Osteoblast (primary cell): ENCODE measurements at regions not wholly inside any gene's neighbourhood (a gene's known extent, or its start where the extent isn't known, plus 50 kb on each side); places are given as distances from the start of the nearest gene placed in this dataset.

Experiments
- DNase-seq: peaks from one replicate; pipeline ENCODE4 v3.0.0; 2011; ENCODE audit warnings: low spot score, mixed read lengths; ENCODE audit not compliant: insufficient read length; ENCODE audit errors: missing footprints
- H2AFZ ChIP-seq: 2 replicates; pipeline ENCODE4 v1.6.0; 2011; ENCODE audit warnings: mild to moderate bottlenecking, low read length
- H3K27ac ChIP-seq: 2 replicates; pipeline ENCODE4 v1.5.1; 2011; ENCODE audit warnings: mild to moderate bottlenecking, low read depth, low read length, moderate library complexity
- H3K27me3 ChIP-seq: 2 replicates; pipeline ENCODE4 v1.6.0; 2012; ENCODE audit warnings: mild to moderate bottlenecking, control low read depth, inconsistent platforms, low read length, moderate library complexity; ENCODE audit not compliant: insufficient read depth
- H3K36me3 ChIP-seq: 2 replicates; pipeline ENCODE4 v1.5.1; 2011; ENCODE audit warnings: mild to moderate bottlenecking, low read length, control low read depth, moderate library complexity; ENCODE audit not compliant: insufficient read depth
- H3K4me1 ChIP-seq: 2 replicates; pipeline ENCODE4 v1.5.1; 2011; ENCODE audit warnings: mild to moderate bottlenecking, low read length, control low read depth, moderate library complexity; ENCODE audit not compliant: insufficient read depth
- H3K4me2 ChIP-seq: 2 replicates; pipeline ENCODE4 v1.6.0; 2011; ENCODE audit warnings: mild to moderate bottlenecking, low read length; ENCODE audit not compliant: insufficient read depth
- H3K4me3 ChIP-seq: fragments of 200-600 bp; sonication (generic); 3 replicates; pipeline ENCODE4 v1.5.1; 2012; ENCODE audit warnings: mild to moderate bottlenecking, low read length, inconsistent platforms; ENCODE audit not compliant: insufficient read depth
- H3K79me2 ChIP-seq: 2 replicates; pipeline ENCODE4 v1.6.0; 2012; ENCODE audit warnings: mild to moderate bottlenecking, low read length, control low read depth, inconsistent platforms; ENCODE audit not compliant: insufficient read depth
- H3K9me3 ChIP-seq: 2 replicates; pipeline ENCODE4 v1.5.1; 2011; ENCODE audit warnings: low read depth, low read length, control low read depth
- H4K20me1 ChIP-seq: 2 replicates; pipeline ENCODE4 v1.6.0; 2012; ENCODE audit warnings: mild to moderate bottlenecking, low read length, control low read depth; ENCODE audit not compliant: insufficient read depth
- TF ChIP-seq, protein P1 (sequence below): IDR thresholded peaks from 2 replicates; pipeline ENCODE4 v1.5.1; 2011; ENCODE audit warnings: mild to moderate bottlenecking, low read depth, low read length, moderate library complexity; ENCODE audit errors: extremely low read depth

DNA sequence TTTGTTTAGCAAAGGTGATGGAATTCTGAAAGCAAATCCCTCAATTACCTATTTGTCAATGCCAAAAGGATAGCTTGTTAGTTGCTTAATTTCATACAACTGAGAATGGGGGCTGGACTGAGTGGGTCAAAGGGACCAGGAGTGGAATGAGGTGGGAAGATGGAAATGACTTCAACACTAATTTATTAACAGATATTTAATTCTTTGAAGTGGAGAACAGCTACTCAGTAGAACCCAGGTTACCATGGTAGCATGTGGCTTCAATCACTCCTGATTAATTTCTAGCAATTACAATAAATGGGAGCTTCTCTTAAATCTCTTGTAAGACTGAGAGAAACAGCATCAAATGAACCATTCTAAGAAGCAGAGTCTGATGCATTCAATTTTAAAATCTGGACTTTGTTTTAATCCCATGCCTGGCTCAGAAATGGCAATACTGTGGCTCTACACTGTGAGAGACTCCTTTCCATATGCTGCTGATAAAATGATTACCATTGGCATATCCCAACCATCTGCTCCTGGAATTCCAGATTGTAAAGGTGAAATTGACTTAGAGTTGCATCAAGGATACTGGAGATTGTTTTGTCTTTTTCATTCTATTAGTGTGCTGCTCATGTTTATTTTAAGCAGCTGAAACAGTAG lies 607.8 kb downstream of the SNAPC1 start:
- Histone ChIP-seq H2AFZ (no peak overlapping the region), H3K79me2 (no peaks in the 10 kb centered on the region), H3K4me1 (no peaks in the 10 kb centered on the region), H3K9me3 (no peaks in the 10 kb centered on the region), H3K4me2 (no peak overlapping the region), H3K27ac (no peak overlapping the region), H3K27me3 (no peaks in the 10 kb centered on the region), H3K4me3 (no peak overlapping the region), H3K36me3 (no peaks in the 10 kb centered on the region), H4K20me1 (no peaks in the 10 kb centered on the region)
- DNase-seq: no peak
- TF ChIP-seq, protein P1, sequence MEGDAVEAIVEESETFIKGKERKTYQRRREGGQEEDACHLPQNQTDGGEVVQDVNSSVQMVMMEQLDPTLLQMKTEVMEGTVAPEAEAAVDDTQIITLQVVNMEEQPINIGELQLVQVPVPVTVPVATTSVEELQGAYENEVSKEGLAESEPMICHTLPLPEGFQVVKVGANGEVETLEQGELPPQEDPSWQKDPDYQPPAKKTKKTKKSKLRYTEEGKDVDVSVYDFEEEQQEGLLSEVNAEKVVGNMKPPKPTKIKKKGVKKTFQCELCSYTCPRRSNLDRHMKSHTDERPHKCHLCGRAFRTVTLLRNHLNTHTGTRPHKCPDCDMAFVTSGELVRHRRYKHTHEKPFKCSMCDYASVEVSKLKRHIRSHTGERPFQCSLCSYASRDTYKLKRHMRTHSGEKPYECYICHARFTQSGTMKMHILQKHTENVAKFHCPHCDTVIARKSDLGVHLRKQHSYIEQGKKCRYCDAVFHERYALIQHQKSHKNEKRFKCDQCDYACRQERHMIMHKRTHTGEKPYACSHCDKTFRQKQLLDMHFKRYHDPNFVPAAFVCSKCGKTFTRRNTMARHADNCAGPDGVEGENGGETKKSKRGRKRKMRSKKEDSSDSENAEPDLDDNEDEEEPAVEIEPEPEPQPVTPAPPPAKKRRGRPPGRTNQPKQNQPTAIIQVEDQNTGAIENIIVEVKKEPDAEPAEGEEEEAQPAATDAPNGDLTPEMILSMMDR: no peak

DNA sequence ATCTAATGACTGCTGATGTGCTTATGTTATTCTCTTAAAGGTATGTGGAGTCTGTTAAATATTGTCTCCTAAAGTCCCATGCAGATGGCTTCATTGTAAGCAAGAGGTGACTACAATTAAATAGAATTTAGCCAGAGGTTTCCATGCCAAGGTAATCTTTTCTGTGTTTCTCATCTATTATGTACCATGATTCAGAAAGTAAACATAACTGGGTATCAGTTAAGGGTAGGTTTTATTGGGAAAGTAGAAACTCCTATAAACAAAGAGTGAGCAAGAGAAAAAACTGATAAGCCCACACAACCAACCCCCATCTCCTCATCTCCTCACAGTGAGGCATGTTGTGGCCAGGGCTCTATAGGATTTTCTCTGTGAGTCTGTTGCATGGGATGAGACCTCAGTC lies 611.7 kb downstream of the SNAPC1 start:
- Histone ChIP-seq H4K20me1 (no peaks in the 10 kb centered on the region), H2AFZ (no peak overlapping the region), H3K4me1 (no peaks in the 10 kb centered on the region), H3K36me3 (no peaks in the 10 kb centered on the region), H3K79me2 (no peaks in the 10 kb centered on the region), H3K27ac (no peak overlapping the region), H3K9me3 (no peaks in the 10 kb centered on the region), H3K4me3 (no peak overlapping the region), H3K27me3 (no peaks in the 10 kb centered on the region), H3K4me2 (no peak overlapping the region)
- no peak for DNase-seq
- TF ChIP-seq, protein P1: no peak

DNA sequence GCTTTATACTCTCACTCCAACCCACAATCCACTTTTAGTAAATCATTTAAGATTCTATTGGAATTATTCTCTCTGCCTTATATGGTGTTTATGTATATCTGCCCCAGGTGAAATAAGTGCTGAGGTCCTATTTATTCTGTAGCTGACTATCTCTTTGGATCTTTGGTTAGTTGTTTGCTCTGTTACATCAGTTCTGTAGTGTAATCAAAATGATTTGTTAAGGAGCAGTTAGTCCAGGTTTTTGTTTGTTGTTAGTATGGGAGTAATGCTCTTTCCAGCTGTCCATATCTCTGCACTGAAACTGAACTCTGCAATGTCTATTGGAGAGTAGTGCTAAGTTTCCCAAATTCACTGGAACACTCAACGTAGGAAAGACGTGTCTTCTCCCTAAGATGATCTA lies 615.8 kb downstream of the SNAPC1 start:
- Histone ChIP-seq H2AFZ (no peak overlapping the region), H3K4me3 (no peak overlapping the region), H3K4me2 (no peak overlapping the region), H3K79me2 (no peaks in the 10 kb centered on the region), H3K4me1 (no peaks in the 10 kb centered on the region), H4K20me1 (no peaks in the 10 kb centered on the region), H3K36me3 (no peaks in the 10 kb centered on the region), H3K27me3 (no peaks in the 10 kb centered on the region), H3K27ac (no peak overlapping the region), H3K9me3 (no peaks in the 10 kb centered on the region)
- TF ChIP-seq, protein P1: no peak
- DNase-seq: no peak

DNA sequence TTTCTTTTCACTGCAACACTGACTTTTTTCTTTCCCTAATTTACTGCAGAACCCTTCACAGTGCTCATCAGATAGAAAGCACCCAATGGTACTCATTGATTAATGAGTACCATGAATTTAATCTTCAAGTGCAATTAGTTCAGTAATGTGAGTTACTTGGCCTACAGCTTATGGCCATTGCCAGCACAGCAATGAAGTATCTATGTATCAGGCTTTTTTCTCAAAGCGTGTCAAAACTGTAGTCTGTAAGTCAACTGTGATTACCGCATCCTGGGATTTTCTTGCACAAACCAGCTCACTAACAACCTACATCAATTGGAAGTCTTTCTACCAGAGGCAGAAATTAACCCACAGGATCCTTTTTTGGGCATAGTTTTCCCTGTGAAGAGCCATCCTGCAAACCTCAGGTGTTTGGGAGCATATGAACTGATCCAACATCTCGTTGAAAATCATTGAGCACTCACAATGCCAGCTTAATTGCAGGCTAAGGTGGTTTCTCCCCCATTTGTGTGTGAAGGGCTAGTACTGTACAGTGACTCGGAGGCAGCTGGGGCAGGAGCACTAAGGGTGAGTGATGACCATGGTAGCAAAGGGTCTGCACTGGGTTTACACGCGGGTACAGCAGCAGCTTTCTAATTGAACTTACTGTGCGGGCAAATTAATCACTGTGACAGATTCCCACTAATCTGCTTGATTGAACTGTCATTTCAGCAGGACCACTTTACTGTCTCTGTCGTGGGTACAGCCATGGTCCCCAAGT lies 619.3 kb downstream of the SNAPC1 start:
- no peak overlapping the region for H2AFZ ChIP-seq
- no peaks in the 10 kb centered on the region for H3K79me2 ChIP-seq
- no peak overlapping the region for H3K27ac ChIP-seq
- no peaks in the 10 kb centered on the region for H3K9me3 ChIP-seq
- H3K4me1 ChIP-seq: no peaks in the 10 kb centered on the region
- H3K36me3 ChIP-seq: no peaks in the 10 kb centered on the region
- H3K4me3 ChIP-seq: no peak overlapping the region
- H4K20me1 ChIP-seq: no peaks in the 10 kb centered on the region
- H3K4me2 ChIP-seq: no peak overlapping the region
- no peaks in the 10 kb centered on the region for H3K27me3 ChIP-seq
- no peak for DNase-seq
- TF ChIP-seq, protein P1: no peak
